Neural crest cell (in vitro differentiated cells): ENCODE measurements at regions not wholly inside any gene's neighbourhood (a gene's known extent, or its start where the extent isn't known, plus 50 kb on each side); places are given as distances from the start of the nearest gene placed in this dataset.

ENCODE experiments used
- DNase-seq: peaks from one replicate; pipeline ENCODE4 v3.0.0; 2021; ENCODE audit warnings: low read depth, mixed read lengths, low spot score
- H3K27ac Mint-ChIP-seq: one replicate; pipeline ENCODE4 v1.8.0; 2021; ENCODE audit warnings: mild to moderate bottlenecking, mixed read lengths; ENCODE audit not compliant: unreplicated experiment
- H3K27me3 Mint-ChIP-seq: 2 replicates; pipeline ENCODE4 v1.8.0; 2021; ENCODE audit warnings: low read depth, mild to moderate bottlenecking, mixed read lengths
- H3K36me3 Mint-ChIP-seq: 2 replicates; pipeline ENCODE4 v1.8.0; 2021; ENCODE audit warnings: low read depth, mild to moderate bottlenecking, mixed read lengths
- H3K4me1 Mint-ChIP-seq: 2 replicates; pipeline ENCODE4 v1.8.0; 2021; ENCODE audit warnings: mixed read lengths
- H3K4me3 Mint-ChIP-seq: one replicate; pipeline ENCODE4 v1.8.0; 2021; ENCODE audit warnings: mild to moderate bottlenecking, mixed read lengths
- H3K9me3 Mint-ChIP-seq: 2 replicates; pipeline ENCODE4 v1.8.0; 2021; ENCODE audit warnings: mixed read lengths
- CTCF ChIP-seq: fragments of 200-600 bp; sonication (generic); conservative IDR thresholded peaks from 2 replicates; pipeline ENCODE4 v1.5.0; 2021; ENCODE audit warnings: antibody characterized with exemption, mild to moderate bottlenecking

- no peaks in the 10 kb centered on the region for H3K27me3 Mint-ChIP-seq
- no peaks in the 10 kb centered on the region for H3K36me3 Mint-ChIP-seq
- no peak overlapping the region for H3K27ac Mint-ChIP-seq
- H3K4me1 Mint-ChIP-seq: no peaks in the 10 kb centered on the region
- H3K4me3 Mint-ChIP-seq: no peak overlapping the region
- no peak for DNase-seq
- peaks cover 3% of the 10 kb centered on the region for H3K9me3 Mint-ChIP-seq
- no peak for TF ChIP-seq CTCF
Measured at GRCh38 chr5:23217159-23217558, 290.2 kb upstream of the PRDM9 start.

GRCh38 chr5:23216345-23216744 is 291.1 kb upstream of the PRDM9 start:
- DNase-seq: no peak
- no peak overlapping the region for H3K27ac Mint-ChIP-seq

GRCh38 chr5:23208959-23209431 is 298.4 kb upstream of the PRDM9 start:
- Mint-ChIP-seq H3K27ac (no peak overlapping the region), H3K4me3 (no peak overlapping the region), H3K9me3 (no peaks in the 10 kb centered on the region), H3K36me3 (no peaks in the 10 kb centered on the region), H3K4me1 (peaks cover 3% of the 10 kb centered on the region), H3K27me3 (no peaks in the 10 kb centered on the region)
- peak; percentile 84 for TF ChIP-seq CTCF
- DNase-seq: peak; percentile 28

More at GRCh38 chr5:23216345-23216744, 291.1 kb upstream of the PRDM9 start:
- no peak for TF ChIP-seq CTCF
- Mint-ChIP-seq H3K36me3 (no peaks in the 10 kb centered on the region), H3K4me1 (no peaks in the 10 kb centered on the region), H3K4me3 (no peak overlapping the region), H3K27me3 (no peaks in the 10 kb centered on the region), H3K9me3 (peaks cover 3% of the 10 kb centered on the region)

GRCh38 chr5:23204111-23204510 is 303.3 kb upstream of the PRDM9 start:
- Mint-ChIP-seq H3K9me3 (peaks cover 4% of the 10 kb centered on the region), H3K27ac (no peak overlapping the region), H3K27me3 (no peaks in the 10 kb centered on the region), H3K4me1 (peaks cover 3% of the 10 kb centered on the region), H3K36me3 (no peaks in the 10 kb centered on the region), H3K4me3 (no peak overlapping the region)
- DNase-seq: no peak
- TF ChIP-seq CTCF: no peak

GRCh38 chr5:23169660-23170416 is 316.7 kb upstream of the CDH12 start:
- DNase-seq: no peak
- no peaks in the 10 kb centered on the region for H3K4me1 Mint-ChIP-seq
- H3K27ac Mint-ChIP-seq: no peak overlapping the region
- H3K27me3 Mint-ChIP-seq: no peaks in the 10 kb centered on the region
- no peaks in the 10 kb centered on the region for H3K36me3 Mint-ChIP-seq
- H3K4me3 Mint-ChIP-seq: no peak overlapping the region
- H3K9me3 Mint-ChIP-seq: no peaks in the 10 kb centered on the region
- TF ChIP-seq CTCF: no peak
